Natural killer cell (primary cell): ENCODE measurements at regions not wholly inside any gene's neighbourhood (a gene's known extent, or its start where the extent isn't known, plus 50 kb on each side); places are given as distances from the start of the nearest gene placed in this dataset.

Experiments used
- ATAC-seq, 3 donors: fragments of 150-1000 bp in 2 of 3; fragments of 200-7000 bp in 1 of 3; cut with Tn5 transposase; 1 replicate in 1 of 3; 2 replicates in 2 of 3; pipeline ENCODE4 v1.10.0; 2021; ENCODE audit warnings: mild to moderate bottlenecking in 2 of 3, moderate library complexity in 2 of 3
- DNase-seq, 2 donors: peaks; one replicate each; pipeline versions ENCODE4 v3.0.0 to v3.0.0-alpha.2; 2013 to 2021; ENCODE audit warnings: mixed read lengths in 1 of 2
- H3K27ac ChIP-seq: one replicate; pipeline ENCODE4 v1.5.1; 2013; ENCODE audit warnings: mild to moderate bottlenecking, low read length
- H3K27me3 ChIP-seq: one replicate; pipeline ENCODE4 v1.6.1; 2013; ENCODE audit warnings: low read length; ENCODE audit not compliant: control insufficient read depth, insufficient read depth
- H3K36me3 ChIP-seq: one replicate; pipeline ENCODE4 v1.6.1; 2013; ENCODE audit warnings: low read length; ENCODE audit not compliant: control insufficient read depth, insufficient read depth
- H3K4me1 ChIP-seq: one replicate; pipeline ENCODE4 v1.6.1; 2013; ENCODE audit warnings: low read length; ENCODE audit not compliant: control insufficient read depth, insufficient read depth
- H3K4me3 ChIP-seq: one replicate; pipeline ENCODE4 v1.5.1; 2013; ENCODE audit warnings: low read length
- H3K9me3 ChIP-seq: one replicate; pipeline ENCODE4 v1.6.1; 2013; ENCODE audit warnings: low read length; ENCODE audit not compliant: control insufficient read depth, insufficient read depth
- H3K27ac Mint-ChIP-seq, 2 donors: one replicate each; pipeline ENCODE4 v1.8.0; 2022; ENCODE audit warnings: mild to moderate bottlenecking in 2 of 2, mixed read lengths in 2 of 2, moderate library complexity in 1 of 2
- H3K27me3 Mint-ChIP-seq, 2 donors: one replicate each; pipeline ENCODE4 v1.8.0; 2022; ENCODE audit warnings: low read depth in 2 of 2, mixed read lengths in 2 of 2
- H3K36me3 Mint-ChIP-seq: one replicate; pipeline ENCODE4 v1.8.0; 2022; ENCODE audit warnings: mixed read lengths
- H3K4me1 Mint-ChIP-seq, 2 donors: one replicate each; pipeline ENCODE4 v1.8.0; 2022; ENCODE audit warnings: mixed read lengths in 2 of 2
- H3K4me3 Mint-ChIP-seq: one replicate; pipeline ENCODE4 v1.8.0; 2022; ENCODE audit warnings: mild to moderate bottlenecking, moderate library complexity, mixed read lengths
- H3K9me3 Mint-ChIP-seq, 2 donors: one replicate each; pipeline ENCODE4 v1.8.0; 2022; ENCODE audit warnings: mixed read lengths in 2 of 2
- WGBS: methylation state at CpG from one replicate; pipeline ENCODE4 v1.1.7; 2013; ENCODE audit warnings: missing lambda C conversion rate; ENCODE audit not compliant: insufficient coverage; 5-methylcytosine and 5-hydroxymethylcytosine counted together
- intact Hi-C: fragments of 100-400 bp; cut with micrococcal nuclease; formaldehyde crosslinking; loops from one replicate; pipeline ENCODE4 v1.14.2; 2022
- TF ChIP-seq, protein P1 (sequence below): fragments of 200-600 bp; IDR thresholded peaks from one replicate; pipeline ENCODE4 v1.8.0; 2022; ENCODE audit warnings: antibody characterized with exemption

DNA sequence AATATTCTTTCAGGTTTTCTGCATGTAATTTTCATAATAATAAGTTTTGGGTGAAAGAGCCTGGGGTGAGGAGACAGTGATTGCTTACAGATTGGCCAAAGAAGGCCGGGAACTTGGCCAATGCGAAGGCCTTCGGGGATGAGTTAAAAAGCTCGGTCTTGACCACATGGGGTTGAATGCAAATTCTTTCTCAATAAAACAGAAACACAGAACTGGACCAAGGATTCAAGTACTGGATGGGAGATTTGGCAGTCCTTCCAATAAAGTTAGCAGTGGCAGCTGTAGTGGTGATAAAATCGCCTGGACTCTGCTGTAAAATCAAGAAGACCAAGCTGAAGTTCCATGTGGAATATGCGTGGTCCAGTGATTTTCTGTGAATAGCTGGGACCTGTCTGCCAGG, 282.2 kb upstream of the KLF3 start:
- intact Hi-C loops = no loop called here
- no peak overlapping the region for H3K27ac Mint-ChIP-seq
- Histone ChIP-seq H3K4me3 (no peak overlapping the region), H3K27ac (no peak overlapping the region), H3K9me3 (no peaks in the 10 kb centered on the region), H3K4me1 (no peaks in the 10 kb centered on the region), H3K36me3 (no peaks in the 10 kb centered on the region), H3K27me3 (no peaks in the 10 kb centered on the region)
- peaks cover 7% of the 10 kb centered on the region for H3K36me3 Mint-ChIP-seq
- WGBS = 94% methylated on average over 6 of the region's 6 CpGs
- H3K27me3 Mint-ChIP-seq = no peaks in the 10 kb centered on the region
- H3K9me3 Mint-ChIP-seq = peaks cover 2 to 3% of the 10 kb centered on the region in 2 donors
- no peak overlapping the region for H3K4me3 Mint-ChIP-seq
- TF ChIP-seq, protein P1, sequence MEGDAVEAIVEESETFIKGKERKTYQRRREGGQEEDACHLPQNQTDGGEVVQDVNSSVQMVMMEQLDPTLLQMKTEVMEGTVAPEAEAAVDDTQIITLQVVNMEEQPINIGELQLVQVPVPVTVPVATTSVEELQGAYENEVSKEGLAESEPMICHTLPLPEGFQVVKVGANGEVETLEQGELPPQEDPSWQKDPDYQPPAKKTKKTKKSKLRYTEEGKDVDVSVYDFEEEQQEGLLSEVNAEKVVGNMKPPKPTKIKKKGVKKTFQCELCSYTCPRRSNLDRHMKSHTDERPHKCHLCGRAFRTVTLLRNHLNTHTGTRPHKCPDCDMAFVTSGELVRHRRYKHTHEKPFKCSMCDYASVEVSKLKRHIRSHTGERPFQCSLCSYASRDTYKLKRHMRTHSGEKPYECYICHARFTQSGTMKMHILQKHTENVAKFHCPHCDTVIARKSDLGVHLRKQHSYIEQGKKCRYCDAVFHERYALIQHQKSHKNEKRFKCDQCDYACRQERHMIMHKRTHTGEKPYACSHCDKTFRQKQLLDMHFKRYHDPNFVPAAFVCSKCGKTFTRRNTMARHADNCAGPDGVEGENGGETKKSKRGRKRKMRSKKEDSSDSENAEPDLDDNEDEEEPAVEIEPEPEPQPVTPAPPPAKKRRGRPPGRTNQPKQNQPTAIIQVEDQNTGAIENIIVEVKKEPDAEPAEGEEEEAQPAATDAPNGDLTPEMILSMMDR = no peak
- ATAC-seq (no peak), DNase-seq (no peak)
- H3K4me1 Mint-ChIP-seq = no peaks in the 10 kb centered on the region

DNA sequence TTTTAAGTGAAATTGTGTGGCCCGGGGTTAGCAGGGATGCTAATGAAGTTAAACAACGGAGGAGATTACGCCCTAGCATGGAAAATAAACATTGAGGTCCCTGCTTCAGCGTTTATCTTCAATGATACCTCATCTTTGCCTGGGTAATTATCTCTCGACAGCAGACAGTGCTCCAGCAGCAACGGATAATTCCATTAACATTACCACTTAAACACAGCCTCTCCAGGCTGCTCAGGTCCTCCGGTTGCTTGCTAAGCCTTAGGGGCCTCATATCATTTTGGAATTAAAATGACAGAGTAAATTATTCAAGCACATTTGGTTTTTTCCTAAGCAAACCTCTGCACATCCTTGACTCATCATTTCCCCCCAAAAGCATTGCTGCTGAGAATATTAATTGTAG, 281.5 kb upstream of the KLF3 start:
- H3K9me3 ChIP-seq = no peaks in the 10 kb centered on the region
- Mint-ChIP-seq H3K9me3 (peaks cover 2% of the 10 kb centered on the region in 2 donors), H3K4me3 (no peak overlapping the region), H3K4me1 (no peaks in the 10 kb centered on the region), H3K27me3 (no peaks in the 10 kb centered on the region), H3K36me3 (peaks cover 7% of the 10 kb centered on the region), H3K27ac (no peak overlapping the region)
- TF ChIP-seq, protein P1 = no peak
- no peak overlapping the region for H3K27ac ChIP-seq
- H3K36me3 ChIP-seq = no peaks in the 10 kb centered on the region
- intact Hi-C loops = no loop called here
- no peak for DNase-seq
- no peaks in the 10 kb centered on the region for H3K4me1 ChIP-seq
- WGBS = 92% methylated on average over 7 of the region's 7 CpGs
- H3K27me3 ChIP-seq = no peaks in the 10 kb centered on the region
- ATAC-seq = no peak
- H3K4me3 ChIP-seq = no peak overlapping the region

DNA sequence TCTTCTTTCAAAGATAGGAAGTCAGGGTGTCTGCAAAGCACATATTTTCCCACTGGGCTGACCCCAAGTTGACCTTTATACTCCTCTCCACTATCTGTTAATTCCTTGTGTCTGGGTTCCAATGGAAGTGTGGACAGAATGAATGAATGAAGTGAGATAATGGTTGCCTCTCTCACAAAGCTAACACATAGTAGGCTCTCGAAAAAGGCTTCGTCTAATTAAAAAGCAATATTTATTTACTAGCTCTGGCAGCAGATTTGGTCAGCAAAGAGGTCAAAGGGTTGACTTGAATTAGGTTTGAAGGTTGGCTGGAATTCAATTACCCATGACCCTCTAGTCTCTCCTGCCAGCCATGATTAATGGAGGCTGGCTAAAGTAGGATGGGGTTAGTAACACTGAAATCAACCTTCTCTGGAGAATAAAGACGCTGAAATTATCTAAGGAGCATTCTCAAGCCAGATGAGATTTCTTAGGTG, 280.3 kb upstream of the KLF3 start:
- H3K36me3 ChIP-seq = no peaks in the 10 kb centered on the region
- intact Hi-C loops = no loop called here
- DNase-seq (no peak), ATAC-seq (no peak)
- WGBS = 94% methylated on average over 1 of the region's 3 CpGs
- Mint-ChIP-seq H3K27ac (no peak overlapping the region), H3K9me3 (no peaks in the 10 kb centered on the region), H3K4me3 (no peak overlapping the region), H3K27me3 (no peaks in the 10 kb centered on the region), H3K36me3 (peaks cover 4% of the 10 kb centered on the region), H3K4me1 (no peaks in the 10 kb centered on the region)
- H3K4me3 ChIP-seq = no peak overlapping the region
- H3K9me3 ChIP-seq = no peaks in the 10 kb centered on the region
- TF ChIP-seq, protein P1 = no peak
- no peak overlapping the region for H3K27ac ChIP-seq
- no peaks in the 10 kb centered on the region for H3K27me3 ChIP-seq
- H3K4me1 ChIP-seq = no peaks in the 10 kb centered on the region
